ENCODE measurements at regions not wholly inside any gene's neighbourhood (a gene's known extent, or its start where the extent isn't known, plus 50 kb on each side); places are given as distances from the start of the nearest gene placed in this dataset.
"Not testable (repeated sequence)": the region's sequence is repeated elsewhere in the genome, so short reads cannot be mapped to it uniquely, and the experiment has no call there.

GRCh38 chr19:56976300-56976699 is 135.8 kb upstream of the PEG3 start:
- no peaks in the 10 kb centered on the region for H3K4me1 ChIP-seq (ENCODE audit: control insufficient read depth, low read length)
- no peaks in the 10 kb centered on the region for H3F3A ChIP-seq (ENCODE audit: control insufficient read depth, insufficient read depth)
- no peak overlapping the region for H3K4me3 ChIP-seq (ENCODE audit: low read length)
- H4K20me1 ChIP-seq (ENCODE audit: control insufficient read depth, insufficient read depth, low read depth, low read length), result no peaks in the 10 kb centered on the region
- no peaks in the 10 kb centered on the region for H3K27me3 ChIP-seq (ENCODE audit: control insufficient read depth, low read length)
- H3K36me3 ChIP-seq (ENCODE audit: control insufficient read depth, low read length), result no peaks in the 10 kb centered on the region
- peaks cover 14% of the 10 kb centered on the region; the same call in 1 of the 2 replicates for H3K9me3 ChIP-seq (ENCODE audit: control insufficient read depth, insufficient read depth, low read length)
- H3K9me2 ChIP-seq (replicated peaks; ENCODE audit: control insufficient read depth, low read length), result no peaks in the 10 kb centered on the region
- H3K27ac ChIP-seq (ENCODE audit: low read depth, low read length), result no peak overlapping the region
- no peaks in the 10 kb centered on the region for H3K79me2 ChIP-seq (ENCODE audit: control insufficient read depth, low read length)
- H3K4me2 ChIP-seq (ENCODE audit: low read length), result no peak overlapping the region
- TF ChIP-seq CTCF (IDR thresholded peaks at IDR 0.05; ENCODE audit: low read depth, low read length, poor library complexity, severe bottlenecking) (no peak), EZH2phosphoT487 (IDR thresholded peaks at IDR 0.05; ENCODE audit: borderline replicate concordance, low read length) (no peak)

- Histone ChIP-seq H3K9me3 (ENCODE audit: control insufficient read depth, insufficient read depth, low read length) (peaks cover 18% of the 10 kb centered on the region; the same call in 1 of the 2 replicates), H3K27ac (ENCODE audit: low read depth, low read length) (no peak overlapping the region), H3K4me2 (ENCODE audit: low read length) (no peak overlapping the region), H3K9me2 (replicated peaks; ENCODE audit: control insufficient read depth, low read length) (no peaks in the 10 kb centered on the region), H3K36me3 (ENCODE audit: control insufficient read depth, low read length) (no peaks in the 10 kb centered on the region), H4K20me1 (ENCODE audit: control insufficient read depth, insufficient read depth, low read depth, low read length) (no peaks in the 10 kb centered on the region), H3K79me2 (ENCODE audit: control insufficient read depth, low read length) (no peaks in the 10 kb centered on the region), H3F3A (ENCODE audit: control insufficient read depth, insufficient read depth) (no peaks in the 10 kb centered on the region), H3K4me3 (ENCODE audit: low read length) (no peak overlapping the region), H3K4me1 (ENCODE audit: control insufficient read depth, low read length) (no peaks in the 10 kb centered on the region), H3K27me3 (ENCODE audit: control insufficient read depth, low read length) (no peaks in the 10 kb centered on the region)
- TF ChIP-seq CTCF (IDR thresholded peaks at IDR 0.05; ENCODE audit: low read depth, low read length, poor library complexity, severe bottlenecking), result no peak
- TF ChIP-seq EZH2phosphoT487 (IDR thresholded peaks at IDR 0.05; ENCODE audit: borderline replicate concordance, low read length), result no peak
These were observed 136.7 kb upstream of the PEG3 start for GRCh38 chr19:56976995-56977906.

GRCh38 chr19:56978023-56978565 is 137.6 kb upstream of the PEG3 start:
- no peaks in the 10 kb centered on the region for H3F3A ChIP-seq (ENCODE audit: control insufficient read depth, insufficient read depth)
- no peaks in the 10 kb centered on the region for H3K4me1 ChIP-seq (ENCODE audit: control insufficient read depth, low read length)
- H3K4me2 ChIP-seq (ENCODE audit: low read length), result no peak overlapping the region
- H3K4me3 ChIP-seq (ENCODE audit: low read length), result no peak overlapping the region
- TF ChIP-seq CTCF (IDR thresholded peaks at IDR 0.05; ENCODE audit: low read depth, low read length, poor library complexity, severe bottlenecking) (no peak), EZH2phosphoT487 (IDR thresholded peaks at IDR 0.05; ENCODE audit: borderline replicate concordance, low read length) (no peak)
- no peaks in the 10 kb centered on the region for H3K79me2 ChIP-seq (ENCODE audit: control insufficient read depth, low read length)
- no peaks in the 10 kb centered on the region for H3K27me3 ChIP-seq (ENCODE audit: control insufficient read depth, low read length)
- H3K9me3 ChIP-seq (ENCODE audit: control insufficient read depth, insufficient read depth, low read length), result peaks cover 13% of the 10 kb centered on the region; the same call in 1 of the 2 replicates
- no peak overlapping the region for H3K27ac ChIP-seq (ENCODE audit: low read depth, low read length)
- no peaks in the 10 kb centered on the region for H3K36me3 ChIP-seq (ENCODE audit: control insufficient read depth, low read length)
- no peaks in the 10 kb centered on the region for H3K9me2 ChIP-seq (replicated peaks; ENCODE audit: control insufficient read depth, low read length)
- no peaks in the 10 kb centered on the region for H4K20me1 ChIP-seq (ENCODE audit: control insufficient read depth, insufficient read depth, low read depth, low read length)

- not testable (repeated sequence) for H3K4me1 ChIP-seq (ENCODE audit: control insufficient read depth, low read length); H3F3A ChIP-seq (ENCODE audit: control insufficient read depth, insufficient read depth); H3K27ac ChIP-seq (ENCODE audit: low read depth, low read length); H3K4me2 ChIP-seq (ENCODE audit: low read length); H3K9me2 ChIP-seq (replicated peaks; ENCODE audit: control insufficient read depth, low read length); H4K20me1 ChIP-seq (ENCODE audit: control insufficient read depth, insufficient read depth, low read depth, low read length); H3K36me3 ChIP-seq (ENCODE audit: control insufficient read depth, low read length); H3K27me3 ChIP-seq (ENCODE audit: control insufficient read depth, low read length); H3K4me3 ChIP-seq (ENCODE audit: low read length); H3K9me3 ChIP-seq (ENCODE audit: control insufficient read depth, insufficient read depth, low read length); H3K79me2 ChIP-seq (ENCODE audit: control insufficient read depth, low read length)
These were observed 139.5 kb upstream of the USP29 start for GRCh38 chr19:56980326-56980725.
